ENCODE measurements at regions not wholly inside any gene's neighbourhood (a gene's known extent, or its start where the extent isn't known, plus 50 kb on each side); places are given as distances from the start of the nearest gene placed in this dataset.
A peak's percentile ranks its signal among the peaks of the same experiment; 100 is the strongest.

DNA sequence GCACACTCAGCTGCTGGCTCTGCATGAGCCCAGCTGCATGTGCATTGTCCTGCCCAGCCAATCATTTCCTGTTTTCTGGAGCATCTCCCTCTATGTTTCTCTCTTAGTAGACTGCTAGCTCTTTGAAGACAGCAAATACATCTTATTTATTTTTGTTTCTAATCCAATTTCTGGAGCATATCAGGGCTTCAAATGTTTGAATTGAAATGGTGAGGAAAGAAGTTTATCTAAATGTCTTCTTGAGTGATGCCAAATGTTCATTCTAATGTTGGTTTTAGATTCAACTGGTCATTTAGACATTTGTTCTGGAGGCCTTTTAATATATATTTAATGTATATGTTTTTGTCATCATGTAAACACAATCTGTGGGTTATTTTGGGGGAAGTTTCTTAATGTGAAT is 141.9 kb downstream of the DNAJB9 start:
- no peak for DNase-seq

DNA sequence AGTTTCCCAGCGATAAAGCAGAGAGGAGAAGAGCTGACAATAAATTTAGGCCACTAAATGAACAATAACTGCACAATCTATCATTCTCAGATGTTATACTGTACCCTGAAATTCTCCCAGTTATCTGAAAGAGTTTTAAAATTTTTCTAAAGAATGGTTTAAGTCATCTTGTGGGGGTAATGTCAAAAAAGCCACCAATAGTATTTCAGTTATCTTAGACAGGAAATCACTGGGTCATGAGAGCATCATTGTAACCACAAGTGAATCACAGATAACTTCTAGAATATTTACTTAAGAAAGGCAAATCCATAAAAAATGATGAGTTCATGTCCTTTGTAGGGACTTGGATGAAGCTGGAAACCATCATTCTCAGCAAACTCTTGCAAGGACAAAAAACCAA is 147.1 kb downstream of the DNAJB9 start:
- no peak for DNase-seq

DNA sequence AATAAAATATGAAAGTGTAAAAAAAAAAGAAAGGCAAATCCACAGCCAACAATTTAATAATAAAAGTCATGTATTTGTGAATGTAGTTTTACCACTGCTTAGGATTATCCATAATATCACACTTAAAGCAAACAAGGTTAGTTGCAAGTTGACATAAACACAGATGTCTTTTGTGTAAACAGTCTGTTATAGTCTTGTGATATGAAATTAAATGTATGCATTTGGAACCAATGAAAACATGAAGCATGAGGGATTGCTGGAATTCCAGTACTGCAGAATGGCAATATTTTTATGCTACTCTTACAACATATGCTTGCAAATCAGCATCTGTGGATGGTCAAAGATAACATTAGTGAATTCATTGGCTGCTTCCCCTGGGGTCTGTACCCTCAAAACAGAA is 148.1 kb downstream of the DNAJB9 start:
- no peak for DNase-seq

DNA sequence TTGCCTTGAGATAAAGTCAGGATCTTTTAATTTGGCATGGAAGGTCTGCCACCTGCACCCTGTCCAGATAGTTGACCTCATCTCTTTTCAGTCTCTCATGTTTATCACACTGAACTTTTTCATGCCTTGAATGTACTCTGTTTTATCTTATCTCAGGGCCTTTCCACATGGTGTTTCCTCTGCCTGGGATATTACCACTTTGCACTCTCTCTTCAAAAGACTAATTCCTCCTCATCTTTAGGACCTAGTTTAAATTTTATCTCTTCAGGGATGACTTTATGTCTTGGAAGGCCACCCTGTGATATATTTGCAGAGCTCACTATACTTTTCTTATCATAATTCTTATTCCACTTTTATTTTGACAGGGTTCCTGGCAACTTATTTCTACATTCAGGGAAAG is 150.0 kb downstream of the DNAJB9 start:
- no peak for DNase-seq

DNA sequence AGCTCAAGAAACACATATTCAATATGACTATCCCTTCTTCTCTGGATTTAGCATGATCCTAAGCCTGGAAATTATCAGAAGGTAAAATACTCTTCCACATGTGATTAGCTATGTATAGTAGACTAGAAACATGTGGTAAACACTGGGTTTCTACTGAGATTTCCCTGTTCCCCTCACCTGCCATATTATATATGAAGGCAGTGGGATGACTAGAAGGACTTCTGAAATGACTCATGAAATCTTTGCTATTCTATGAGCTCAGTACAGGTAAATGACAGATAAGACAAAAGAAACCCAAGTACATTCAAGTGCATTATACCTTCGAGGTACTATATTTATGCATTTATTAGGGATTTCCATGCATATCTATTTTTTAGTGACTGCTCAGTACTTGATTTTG is 152.9 kb downstream of the DNAJB9 start:
- no peak for DNase-seq

DNA sequence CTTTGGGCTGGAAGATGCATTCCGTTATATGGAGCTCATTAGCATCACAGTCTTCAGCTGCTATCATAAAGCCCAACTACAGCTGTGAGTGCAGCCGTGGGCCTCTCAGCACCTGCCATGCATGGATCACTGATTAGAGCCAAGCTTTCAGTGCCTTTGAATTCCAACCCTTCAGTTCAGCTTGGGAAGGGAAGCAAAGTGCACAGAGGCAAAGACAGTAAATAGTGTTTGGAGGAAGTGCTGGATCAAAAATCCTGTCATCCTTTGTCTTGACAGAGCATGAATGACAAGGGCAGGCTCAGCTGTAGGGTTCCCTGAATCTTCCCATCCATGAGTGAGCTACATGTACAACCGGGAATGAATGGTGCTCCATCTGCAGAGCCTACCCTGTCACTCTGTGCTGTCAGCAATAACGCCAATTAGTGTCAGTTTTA is 153.7 kb downstream of the DNAJB9 start:
- no peak for DNase-seq

DNA sequence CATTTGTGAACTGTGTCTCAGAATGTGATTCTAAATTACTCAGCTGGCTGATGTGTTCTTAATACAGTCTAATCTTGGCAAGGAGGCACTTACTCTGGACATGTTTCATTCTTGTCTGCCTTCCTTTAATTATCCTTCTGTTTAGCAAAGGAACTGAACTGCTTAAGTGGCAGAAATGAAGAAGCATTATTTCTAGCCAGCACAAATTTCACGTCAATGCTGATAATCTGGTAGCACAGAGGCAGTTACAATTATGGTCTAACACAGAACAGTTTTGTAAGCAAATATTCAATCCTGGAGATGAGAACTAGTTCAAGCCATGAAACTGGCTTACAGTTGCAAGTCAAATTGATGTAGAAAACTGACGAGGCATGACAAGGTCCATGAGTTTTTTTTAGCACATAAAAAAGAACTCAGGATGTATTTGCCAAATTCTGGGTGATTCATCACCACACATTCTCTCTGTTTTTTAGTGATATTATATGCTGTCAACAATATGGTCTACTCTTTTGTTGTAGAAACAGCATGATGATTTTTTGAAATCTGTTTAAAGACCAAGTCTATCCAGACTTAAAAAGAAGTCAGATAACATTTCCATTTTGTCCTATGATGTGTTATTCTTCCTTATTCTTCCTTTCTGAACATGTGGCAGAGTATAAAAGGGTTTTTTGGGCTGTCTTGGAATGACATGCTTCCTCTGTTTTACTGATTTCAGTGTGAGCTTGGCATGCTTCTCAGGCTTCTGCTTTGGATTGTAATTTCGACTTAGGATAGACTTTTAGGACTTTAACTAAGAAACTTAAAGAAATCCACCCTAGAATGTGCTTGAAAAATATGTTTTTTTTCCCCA is 154.8 kb downstream of the DNAJB9 start:
- no peak for DNase-seq

DNA sequence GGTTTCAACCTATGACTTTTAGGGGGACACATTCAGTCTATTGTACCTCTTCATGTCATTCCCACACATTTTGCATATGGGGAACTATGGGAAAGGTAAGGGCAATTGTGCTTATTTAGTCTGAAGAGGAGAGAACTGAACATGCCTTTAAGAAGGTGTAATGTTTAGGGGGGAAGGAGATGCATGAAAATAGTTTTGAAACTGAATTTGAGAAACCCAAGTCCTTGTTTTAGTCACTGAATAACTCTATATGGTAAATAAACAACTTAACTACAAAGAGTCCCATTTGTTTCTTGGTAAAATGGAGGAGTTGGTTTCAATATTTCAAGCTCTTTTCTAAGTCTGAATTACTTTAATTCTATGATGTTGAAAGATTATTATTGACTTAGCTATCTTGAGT is 166.1 kb downstream of the DNAJB9 start:
- DNase-seq = no peak

DNA sequence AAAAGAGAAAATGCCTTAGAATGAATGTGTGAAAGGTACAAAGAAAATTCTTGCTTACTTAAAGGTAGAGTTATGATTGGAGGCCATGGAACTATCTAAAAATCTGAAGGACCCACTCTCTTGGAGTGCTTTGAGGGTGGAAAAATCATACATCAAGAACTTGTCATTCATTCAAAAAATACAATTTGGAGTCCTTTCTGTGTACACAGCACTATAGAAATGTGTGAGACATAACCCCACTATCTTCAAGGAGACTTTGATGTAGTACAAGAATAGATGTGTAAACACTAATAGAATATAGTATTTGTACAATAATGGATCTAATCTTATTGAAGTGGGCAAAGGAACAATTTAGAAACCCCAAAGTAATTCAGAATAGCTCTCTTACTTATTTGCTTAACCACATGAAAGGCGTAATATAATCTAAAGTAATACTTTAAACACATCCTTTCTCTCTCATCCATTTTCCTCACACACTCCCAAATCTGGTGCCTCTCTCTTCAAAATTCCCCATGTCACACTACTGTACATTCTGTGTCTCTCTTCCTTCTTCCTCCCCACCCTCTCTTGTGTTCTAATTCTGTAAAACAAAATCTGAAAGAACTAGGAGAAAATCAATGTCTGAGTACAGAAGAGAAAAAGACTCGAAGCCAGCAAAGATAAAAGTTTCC is 166.7 kb downstream of the DNAJB9 start:
- no peak for DNase-seq

DNA sequence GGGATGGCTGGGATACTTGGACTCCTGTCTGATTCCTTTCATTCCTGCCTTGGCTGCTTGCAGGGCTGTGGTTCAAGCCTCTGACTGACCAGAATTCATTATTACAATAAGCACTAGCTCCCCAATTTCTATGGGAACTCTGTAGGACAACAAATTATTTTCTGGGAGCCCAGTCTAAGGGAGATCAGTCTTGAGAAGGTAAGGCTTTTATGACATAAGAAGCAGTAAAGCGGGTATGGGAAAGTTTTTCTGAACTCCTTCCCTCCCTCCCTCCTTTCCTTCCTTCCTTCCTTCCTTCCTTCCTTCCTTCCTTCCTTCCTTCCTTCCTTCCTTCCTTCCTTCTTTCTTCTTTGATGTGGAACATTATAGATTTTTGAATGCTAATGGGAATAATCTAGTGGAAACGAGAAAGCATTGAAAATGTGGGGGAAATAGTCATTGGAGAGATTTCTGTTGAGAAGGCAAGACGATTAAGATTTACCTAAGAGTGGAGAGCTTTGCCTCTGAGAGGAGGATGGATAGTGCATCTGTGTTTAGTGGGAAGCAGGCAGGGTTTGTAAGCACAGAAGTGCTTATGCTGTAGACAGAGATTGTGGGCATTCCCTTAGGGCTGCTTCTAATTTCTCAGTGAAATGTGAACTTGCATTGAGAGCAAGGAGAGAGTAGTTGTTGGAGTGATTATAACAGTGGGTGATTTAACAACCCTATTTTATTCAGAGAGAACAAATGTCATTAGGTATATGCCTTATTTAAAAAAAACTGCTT is 201.5 kb downstream of the DNAJB9 start:
- DNase-seq = no peak

DNA sequence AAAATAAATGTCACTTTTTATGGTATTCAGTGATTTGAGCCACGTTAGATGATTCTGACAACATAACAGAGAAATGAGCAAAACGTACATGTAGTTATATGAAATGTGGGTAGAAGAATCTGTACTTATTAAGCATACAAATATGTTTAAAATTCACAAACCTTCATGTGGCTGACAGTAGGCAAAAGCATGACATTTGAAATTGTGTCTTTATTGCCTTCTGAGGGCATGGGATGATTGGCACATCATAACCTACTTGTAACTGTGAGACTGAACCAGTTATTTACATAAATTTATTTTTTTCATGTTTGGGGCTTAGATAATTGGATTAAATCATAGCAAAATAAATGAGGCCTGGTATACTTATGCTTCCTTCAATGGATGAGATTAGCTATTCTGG is 202.2 kb downstream of the DNAJB9 start:
- no peak for DNase-seq

DNA sequence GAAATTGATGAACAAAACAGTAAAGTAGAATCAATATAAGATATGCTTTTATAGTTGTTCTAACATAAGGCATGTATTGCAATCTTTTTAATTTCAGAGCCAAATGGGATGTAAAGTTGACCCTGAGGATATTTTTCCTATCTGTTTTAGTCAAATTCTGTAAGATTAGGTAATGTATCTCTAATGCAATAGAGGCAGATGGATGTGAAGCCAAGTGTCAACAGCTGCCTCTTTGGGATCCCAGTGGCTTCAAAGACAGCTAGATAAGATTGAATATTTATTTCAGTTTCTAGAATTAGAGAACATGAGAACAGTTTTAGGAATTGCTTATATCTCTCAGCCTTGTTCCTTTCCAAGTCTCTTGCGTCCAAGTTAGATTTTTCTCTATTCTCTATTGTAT is 208.3 kb downstream of the DNAJB9 start:
- DNase-seq = no peak

DNA sequence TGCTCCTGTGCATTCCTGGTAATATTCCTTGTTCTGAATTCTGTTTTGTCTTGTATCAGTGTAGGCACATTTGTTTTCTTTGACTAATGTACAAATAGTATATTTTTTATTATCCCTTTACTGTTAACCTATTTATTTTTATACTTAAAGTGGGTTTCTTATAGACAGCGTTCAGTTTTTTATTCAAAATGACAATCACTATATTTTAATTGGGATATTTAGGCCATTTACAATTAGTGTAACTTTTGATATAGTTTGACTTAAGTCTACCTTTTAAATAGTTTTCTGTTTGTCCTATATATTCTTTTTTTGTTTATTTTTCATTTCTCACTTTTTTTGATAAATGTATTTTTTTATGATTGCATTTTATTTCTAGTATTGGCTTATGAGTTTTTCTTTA is 219.8 kb downstream of the DNAJB9 start:
- no peak for DNase-seq

DNA sequence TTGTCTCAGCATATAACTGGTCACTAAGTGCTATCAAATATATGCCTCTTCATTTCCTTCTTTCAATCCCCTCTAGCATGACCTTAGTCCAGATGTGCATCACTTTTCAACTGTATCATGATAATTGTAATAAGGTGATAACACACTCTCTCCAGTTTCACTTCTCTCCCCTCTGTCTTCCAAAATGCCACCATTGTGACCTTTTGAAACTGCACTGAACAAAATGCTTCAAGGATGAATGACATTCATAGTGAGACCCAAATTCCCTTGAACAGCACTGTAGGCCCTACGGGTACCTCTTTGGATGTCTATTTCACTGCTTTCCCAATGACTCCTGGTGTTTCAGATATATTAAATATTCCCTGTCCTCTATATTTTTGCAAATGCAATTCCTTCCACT is 224.8 kb downstream of the DNAJB9 start:
- DNase-seq = no peak

DNA sequence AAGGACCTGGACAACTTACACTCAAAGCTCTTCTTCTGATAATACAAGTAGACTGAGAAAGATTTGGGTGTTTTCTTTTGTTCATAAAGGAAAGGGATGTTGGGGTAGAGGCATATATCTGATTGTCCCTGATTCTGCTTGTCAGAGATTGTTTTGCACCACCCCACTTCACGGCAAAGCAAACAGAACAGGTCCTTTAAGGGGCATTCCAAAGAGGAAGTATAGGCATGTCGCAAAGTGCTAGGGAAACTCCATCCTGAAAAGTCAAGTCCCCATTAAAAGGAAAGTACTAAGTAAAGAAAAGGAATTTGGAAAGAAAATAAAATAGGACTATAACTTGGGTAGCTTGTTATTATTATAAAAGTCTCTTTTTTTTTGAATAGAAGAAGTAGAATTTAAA is 233.0 kb downstream of the DNAJB9 start:
- no peak for DNase-seq

DNA sequence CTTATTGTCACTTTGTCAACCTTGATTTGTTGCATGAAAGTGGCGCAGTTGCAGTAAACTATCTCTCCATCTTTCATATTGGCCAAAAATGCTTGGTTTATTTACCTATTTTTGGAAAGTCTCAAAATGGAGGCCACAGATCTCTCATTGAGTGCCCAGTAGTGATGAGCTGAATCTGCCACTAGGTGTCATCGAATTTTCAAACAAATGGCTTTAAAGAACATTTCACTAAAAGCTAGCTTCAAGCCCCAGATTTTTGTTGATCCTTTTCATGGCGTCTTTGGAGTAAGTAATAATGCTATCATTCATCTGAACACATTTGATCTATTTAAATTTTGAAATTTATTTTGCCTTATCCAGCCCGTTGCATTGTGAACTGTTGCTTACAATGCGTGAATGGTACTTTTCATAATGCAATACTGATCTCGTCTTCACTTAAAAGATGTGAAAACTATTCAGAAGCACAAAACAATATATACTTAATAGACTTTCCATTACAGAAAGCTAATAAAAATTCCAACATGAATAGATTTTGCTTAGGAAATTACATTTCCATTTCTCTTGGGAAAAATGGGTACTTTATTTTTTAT is 236.2 kb downstream of the DNAJB9 start:
- DNase-seq = peak; percentile 29

DNA sequence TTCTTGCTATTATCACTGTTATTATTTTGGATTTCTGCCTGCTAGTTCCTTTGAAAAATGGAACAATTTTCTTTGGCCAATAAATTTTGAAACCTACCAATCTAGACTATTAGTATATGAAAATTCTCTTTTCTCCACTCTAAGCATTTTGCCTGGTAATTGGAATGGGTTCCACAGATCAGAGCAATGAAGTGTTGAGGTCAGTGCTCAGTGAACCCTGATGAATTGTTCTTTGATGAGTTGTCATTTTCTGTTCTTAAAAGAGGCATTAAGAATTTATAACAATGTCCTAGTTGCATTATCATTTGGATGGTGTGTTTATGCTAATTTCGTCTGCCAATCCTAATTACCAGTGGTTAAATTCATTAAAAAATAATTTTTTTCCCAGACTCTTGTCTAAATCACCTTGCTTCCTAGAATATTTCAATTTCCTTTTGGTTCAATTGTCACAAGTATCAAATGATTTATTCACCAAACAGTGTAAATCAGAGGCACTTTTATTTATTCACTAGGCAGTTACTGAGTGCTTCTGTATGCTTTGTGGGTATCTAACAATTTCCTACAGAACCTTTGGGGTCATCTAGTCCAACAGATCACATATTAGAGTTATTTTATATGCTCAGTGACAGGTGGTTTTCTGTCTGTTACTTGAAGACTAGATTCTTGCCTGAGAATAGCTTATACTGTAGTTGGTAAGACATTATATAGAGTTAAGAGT is 239.0 kb downstream of the DNAJB9 start:
- DNase-seq = no peak

DNA sequence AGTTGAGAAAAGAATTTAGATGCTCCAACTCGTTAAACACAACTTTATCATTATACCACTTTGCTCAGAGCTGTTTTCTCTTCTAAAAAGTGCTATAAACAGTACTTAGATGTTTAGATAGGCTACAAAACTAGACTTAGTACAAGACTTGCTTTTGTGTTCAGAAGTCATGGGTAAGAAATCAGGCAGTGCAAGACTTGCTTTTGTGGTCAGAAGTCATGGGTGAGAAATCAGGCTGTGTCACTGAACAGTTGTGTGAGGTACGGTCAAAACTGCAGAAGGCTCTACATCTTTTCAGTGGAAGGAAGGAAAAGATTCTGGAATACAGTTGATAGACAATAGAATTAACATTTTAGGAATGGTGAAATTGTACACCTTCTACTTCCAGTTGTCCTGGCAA is 239.7 kb downstream of the DNAJB9 start:
- DNase-seq = no peak

DNA sequence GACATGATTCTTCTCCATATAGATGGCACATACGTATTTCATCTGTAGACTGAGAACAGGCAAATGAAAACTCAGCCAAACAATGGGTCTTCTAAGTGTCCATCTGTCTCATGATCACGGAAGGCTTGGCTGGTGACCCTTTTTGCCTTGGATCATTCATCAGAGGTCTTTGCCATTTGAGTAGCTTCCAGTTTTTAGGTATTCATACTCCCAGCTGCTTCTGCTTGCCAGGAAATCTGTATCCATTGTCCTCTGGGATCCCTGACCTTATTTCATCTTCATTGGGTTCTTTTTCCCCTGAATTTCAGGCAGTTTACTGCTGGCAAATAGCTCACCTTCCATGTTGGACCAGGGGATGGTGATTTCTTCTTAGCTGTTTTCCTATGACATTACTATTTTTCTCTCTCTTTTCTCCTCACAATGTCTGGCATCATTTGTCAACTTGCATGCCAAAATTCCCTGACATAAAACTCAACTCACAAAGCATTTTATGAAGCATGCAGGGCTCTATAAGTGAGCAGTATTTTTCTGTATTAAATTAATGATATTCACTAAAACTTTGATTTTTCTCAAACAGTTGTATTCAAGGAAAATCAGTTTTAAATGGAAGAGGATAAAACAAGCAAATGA is 241.2 kb downstream of the DNAJB9 start:
- no peak for DNase-seq

DNA sequence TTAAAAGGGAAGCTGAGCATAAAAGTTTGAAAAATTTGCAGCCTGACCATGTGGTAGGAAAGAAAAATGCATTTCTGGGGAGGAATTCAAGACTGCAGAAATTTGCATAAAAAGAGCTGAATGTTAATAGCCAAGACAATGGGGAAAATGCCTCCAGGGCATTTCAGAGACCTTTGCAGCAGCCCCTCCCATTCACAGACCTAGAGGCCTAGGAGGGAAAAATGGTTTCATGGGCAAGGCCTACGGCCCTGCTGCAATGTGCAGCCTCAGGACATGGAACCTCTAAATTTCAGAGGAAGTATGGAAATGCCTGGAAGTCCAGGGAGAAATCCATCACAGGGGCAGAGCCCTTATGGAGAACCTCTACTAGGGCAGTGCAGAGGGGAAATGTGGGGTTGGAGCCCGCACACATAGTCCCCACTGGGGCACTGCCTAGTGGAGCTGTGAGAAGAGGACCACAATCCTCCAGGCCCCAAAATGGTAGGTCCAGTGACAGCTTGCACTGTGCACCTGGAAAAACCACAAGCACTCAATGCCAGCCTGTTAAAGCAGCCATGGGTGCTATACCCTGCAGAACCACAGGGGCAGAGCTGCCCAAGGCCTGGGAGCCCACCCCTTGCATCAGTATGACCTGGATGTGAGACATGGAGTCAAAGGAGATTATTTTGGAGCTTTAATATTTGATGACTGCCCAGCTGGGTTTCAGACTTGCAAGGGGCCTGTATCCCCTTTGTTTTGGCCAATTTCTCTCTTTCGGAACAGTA is 243.8 kb downstream of the DNAJB9 start:
- DNase-seq = no peak

DNA sequence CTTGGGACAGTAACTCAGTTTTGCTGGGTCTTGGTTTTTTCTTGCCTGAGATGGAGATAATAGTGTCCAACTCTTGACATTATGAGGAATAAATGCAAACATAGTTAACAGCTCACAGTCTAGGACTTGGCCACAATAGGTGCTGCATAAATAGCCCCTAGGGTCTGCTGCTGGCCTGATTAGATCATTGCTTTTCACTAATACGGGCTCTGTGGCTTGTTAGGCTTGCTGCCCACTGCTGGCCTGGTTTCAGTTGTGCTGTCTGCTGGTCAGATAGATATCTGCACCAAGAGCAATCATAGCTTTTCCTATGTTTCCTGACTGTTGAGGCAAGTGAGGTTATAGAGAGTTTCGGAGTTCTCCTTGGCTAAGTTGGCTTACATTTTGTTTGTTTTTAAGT is 246.1 kb downstream of the DNAJB9 start:
- DNase-seq = no peak

DNA sequence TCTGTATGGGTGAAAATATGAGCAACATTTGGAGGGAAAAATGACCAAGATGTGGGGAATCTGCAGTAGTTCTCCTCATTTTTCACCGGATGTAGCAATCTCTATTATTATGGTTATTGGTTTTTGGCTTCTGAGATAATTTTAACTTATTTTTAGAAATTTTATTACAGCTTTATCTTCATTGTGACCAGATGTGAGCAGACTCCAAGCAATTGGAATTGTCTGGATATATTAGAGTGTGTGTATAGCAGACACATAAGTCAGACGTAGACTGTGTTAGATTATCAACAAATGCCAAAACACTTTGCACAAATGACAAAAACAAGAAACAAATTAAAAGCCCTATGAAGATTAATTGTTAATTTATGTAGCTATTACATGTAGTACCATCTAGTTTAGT is 249.1 kb downstream of the DNAJB9 start:
- DNase-seq = no peak
